NB4 (cell line): ENCODE measurements at regions not wholly inside any gene's neighbourhood (a gene's known extent, or its start where the extent isn't known, plus 50 kb on each side); places are given as distances from the start of the nearest gene placed in this dataset.

Experiments used
- DNase-seq: peaks from one replicate; pipeline ENCODE4 v3.0.0; 2010; ENCODE audit warnings: low read depth
- H3K4me3 ChIP-seq: one replicate; pipeline ENCODE4 v1.5.1; 2011; ENCODE audit warnings: mild to moderate bottlenecking, low read depth, low read length, moderate library complexity
- CTCF ChIP-seq: IDR thresholded peaks from one replicate; pipeline ENCODE4 v1.5.1; 2012; ENCODE audit warnings: low read depth, low read length
- MAX ChIP-seq: IDR thresholded peaks from 2 replicates; pipeline ENCODE4 v1.6.1; 2011; ENCODE audit warnings: low read depth, low read length
- MYC ChIP-seq: IDR thresholded peaks from 2 replicates; pipeline ENCODE4 v1.6.1; 2011; ENCODE audit warnings: low read depth, low read length
- POLR2A ChIP-seq: IDR thresholded peaks from 2 replicates; pipeline ENCODE4 v1.6.1; 2011; ENCODE audit warnings: mild to moderate bottlenecking; ENCODE audit not compliant: insufficient read length; ENCODE audit errors: extremely low read depth

GRCh38 chr5:89615839-89616518, 733.0 kb upstream of the MEF2C start:
- no peak for DNase-seq
- H3K4me3 ChIP-seq = no peak overlapping the region
- TF ChIP-seq POLR2A (no peak), MAX (no peak), MYC (no peak), CTCF (no peak)

GRCh38 chr5:89613222-89613956, 730.4 kb upstream of the MEF2C start:
- DNase-seq = no peak
- H3K4me3 ChIP-seq = no peak overlapping the region
- TF ChIP-seq MAX (no peak), CTCF (no peak), POLR2A (no peak), MYC (no peak)

GRCh38 chr5:89606939-89607534, 724.1 kb upstream of the MEF2C start:
- no peak for DNase-seq
- TF ChIP-seq POLR2A = no peak
- TF ChIP-seq CTCF = no peak
- no peak for TF ChIP-seq MAX
- TF ChIP-seq MYC = no peak

GRCh38 chr5:89604342-89604741, 721.4 kb upstream of the MEF2C start:
- TF ChIP-seq CTCF (no peak), MYC (no peak), POLR2A (no peak), MAX (no peak)
- H3K4me3 ChIP-seq = no peak overlapping the region
- no peak for DNase-seq

More at GRCh38 chr5:89606939-89607534, 724.1 kb upstream of the MEF2C start:
- H3K4me3 ChIP-seq = no peak overlapping the region

- H3K4me3 ChIP-seq = no peak overlapping the region
- no peak for TF ChIP-seq CTCF
- no peak for TF ChIP-seq MYC
- TF ChIP-seq POLR2A = no peak
- TF ChIP-seq MAX = no peak
- DNase-seq = no peak
Measured at GRCh38 chr5:89601880-89602279, 718.9 kb upstream of the MEF2C start.
